Body of pancreas (tissue), 4 donors: ENCODE measurements at regions not wholly inside any gene's neighbourhood (a gene's known extent, or its start where the extent isn't known, plus 50 kb on each side); places are given as distances from the start of the nearest gene placed in this dataset.

Experiments
- ATAC-seq: fragments of 150-250 bp; one replicate; pipeline ENCODE4 v1.9.1; 2016
- DNase-seq, 4 donors: peaks; one replicate each; pipeline ENCODE4 v3.0.0-alpha.2; 2019
- H3K27ac ChIP-seq, 4 donors: fragments of 200-600 bp; sonication (generic); 1 replicate in 3 of 4; 2 replicates in 1 of 4; pipeline versions ENCODE4 v1.5.1 to v1.6.1; 2016 to 2019; ENCODE audit warnings: mild to moderate bottlenecking in 1 of 4, mixed read lengths in 1 of 4, moderate library complexity in 1 of 4
- H3K27me3 ChIP-seq, 2 donors: fragments of 200-600 bp; sonication (generic); one replicate each; pipeline ENCODE4 v1.6.0; 2016; ENCODE audit warnings: mild to moderate bottlenecking in 1 of 2
- H3K36me3 ChIP-seq, 2 donors: fragments of 200-600 bp; sonication (generic); replicated peaks in 1 of 2; 2 replicates each; pipeline ENCODE4 v1.5.1; 2016; ENCODE audit warnings: low read depth in 2 of 2; ENCODE audit not compliant: insufficient read depth in 1 of 2
- H3K4me1 ChIP-seq: fragments of 200-600 bp; sonication (generic); one replicate; pipeline ENCODE4 v1.6.0; 2016
- H3K4me3 ChIP-seq, 2 donors: fragments of 200-600 bp; sonication (generic); 1 replicate in 1 of 2; 2 replicates in 1 of 2; pipeline ENCODE4 v1.5.1; 2016 to 2019
- H3K9me3 ChIP-seq, 3 donors: fragments of 200-600 bp; sonication (generic); 1 replicate in 2 of 3; 2 replicates in 1 of 3; pipeline ENCODE4 v1.5.1; 2016
- CTCF ChIP-seq, 7 experiments: fragments of 450-650 bp in 4 of 7; fragments of 200-600 bp in 3 of 7; sonication (generic) in 3 of 7; IDR thresholded peaks; one replicate each; pipeline ENCODE4 v1.5.1; 2016 to 2019; ENCODE audit warnings: antibody characterized with exemption in 7 of 7
- POLR2A ChIP-seq, 3 donors: fragments of 450-650 bp; IDR thresholded peaks; one replicate each; pipeline ENCODE4 v1.6.1; 2016; ENCODE audit warnings: antibody characterized with exemption in 3 of 3, mild to moderate bottlenecking in 2 of 3
- WGBS, 2 donors: methylation state at CpG; one replicate each; pipeline ENCODE4 v1.1.5; 2017; 5-methylcytosine and 5-hydroxymethylcytosine counted together
- intact Hi-C: fragments of 100-400 bp; cut with DNase I; formaldehyde crosslinking; loops from one replicate; pipeline ENCODE4 v1.15.1; 2023

DNA sequence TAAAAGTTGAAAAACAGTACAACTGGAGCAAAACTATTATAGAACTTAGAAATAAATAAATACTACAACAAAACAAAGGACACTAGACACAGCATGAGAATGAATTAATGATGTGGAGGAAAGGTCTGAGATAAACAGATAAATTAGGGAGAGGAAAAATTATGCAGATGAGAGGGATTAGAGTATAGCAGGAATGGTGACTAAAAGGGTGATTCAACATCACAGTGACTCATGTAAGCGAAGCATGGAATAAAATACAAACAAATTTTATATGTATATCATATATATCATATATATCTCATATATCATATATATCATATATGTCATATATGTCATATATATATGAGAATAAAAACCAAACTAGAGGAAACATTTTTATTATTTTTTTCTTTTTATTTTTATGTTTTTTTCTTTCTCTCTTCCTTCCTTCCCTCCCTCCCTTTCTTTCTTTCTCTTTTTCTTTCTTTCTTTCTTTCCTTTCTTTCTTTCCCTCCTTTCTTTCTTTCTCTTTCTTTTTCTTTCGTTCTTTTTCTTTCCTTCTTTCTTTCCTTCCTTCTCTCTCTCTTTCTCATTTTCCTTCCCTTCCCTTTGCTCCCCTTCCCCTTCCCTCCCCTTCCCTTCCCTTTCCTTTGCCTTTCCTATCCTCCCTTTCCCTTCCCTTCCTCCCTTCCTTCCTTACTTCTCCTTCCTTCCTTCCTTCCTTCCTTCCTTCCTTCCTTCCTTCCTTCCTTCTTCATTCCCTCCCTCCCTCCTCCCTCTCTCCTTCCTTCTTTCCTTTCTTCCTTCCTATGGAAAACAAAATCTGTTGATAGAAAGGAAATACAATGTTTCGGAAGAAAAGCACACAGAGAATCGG is 1014.6 kb downstream of the GRIK2 start:
- no peaks in the 10 kb centered on the region for H3K9me3 ChIP-seq
- ATAC-seq: no peak
- no peak overlapping the region for H3K27ac ChIP-seq

DNA sequence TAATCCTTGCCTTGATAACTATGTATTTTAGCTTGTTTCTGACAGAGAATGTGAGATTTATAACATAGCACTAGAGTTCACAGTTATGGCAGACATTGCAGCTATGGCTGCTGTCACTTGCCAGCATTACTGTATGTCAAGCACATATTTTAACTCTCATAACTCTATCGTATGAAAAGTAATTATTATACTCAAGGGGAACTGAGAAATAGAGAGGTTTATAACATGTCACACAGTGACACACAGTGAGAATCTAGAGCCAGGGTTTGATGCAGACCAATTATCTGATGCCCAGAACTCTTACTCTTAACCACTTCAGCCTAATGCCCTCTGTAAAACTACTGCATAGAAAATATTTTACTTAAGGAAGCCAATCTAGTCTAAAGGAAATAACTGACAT is 1012.4 kb downstream of the GRIK2 start:
- 46 to 55% methylated on average over 1 of the region's 1 CpG for WGBS, 2 donors
- no peaks in the 10 kb centered on the region for H3K9me3 ChIP-seq
- H3K36me3 ChIP-seq: no peaks in the 10 kb centered on the region
- no peaks in the 10 kb centered on the region for H3K27me3 ChIP-seq
- no peak for ATAC-seq
- intact Hi-C loops: no loop called here
- H3K4me3 ChIP-seq: no peak overlapping the region
- no peak for DNase-seq
- no peak for TF ChIP-seq CTCF (IDR thresholded peaks at IDR 0.05)
- TF ChIP-seq POLR2A (IDR thresholded peaks at IDR 0.05): no peak
- H3K27ac ChIP-seq: no peak overlapping the region
- no peaks in the 10 kb centered on the region for H3K4me1 ChIP-seq

More for the DNA sequence above, 1014.6 kb downstream of the GRIK2 start:
- no peak for DNase-seq
- TF ChIP-seq CTCF (IDR thresholded peaks at IDR 0.05) (no peak), POLR2A (IDR thresholded peaks at IDR 0.05) (no peak)
- no peaks in the 10 kb centered on the region for H3K27me3 ChIP-seq
- WGBS, 2 donors: 55 to 71% methylated on average over 4 of the region's 4 CpGs
- no peaks in the 10 kb centered on the region for H3K4me1 ChIP-seq
- no peaks in the 10 kb centered on the region for H3K36me3 ChIP-seq
- intact Hi-C loops: no loop called here
- H3K4me3 ChIP-seq: no peak overlapping the region

GRCh38 chr6:102402635-102403329 is 1009.3 kb downstream of the GRIK2 start:
- no peaks in the 10 kb centered on the region for H3K4me1 ChIP-seq
- no peaks in the 10 kb centered on the region for H3K9me3 ChIP-seq
- no peak overlapping the region for H3K4me3 ChIP-seq
- intact Hi-C loops: no loop called here
- ATAC-seq (no peak), DNase-seq (no peak)
- TF ChIP-seq CTCF (IDR thresholded peaks at IDR 0.05): no peak
- no peak for TF ChIP-seq POLR2A (IDR thresholded peaks at IDR 0.05)
- WGBS, 2 donors: 57 to 59% methylated on average over 2 of the region's 2 CpGs
- no peaks in the 10 kb centered on the region for H3K27me3 ChIP-seq
- H3K36me3 ChIP-seq: no peaks in the 10 kb centered on the region
- H3K27ac ChIP-seq: no peak overlapping the region

DNA sequence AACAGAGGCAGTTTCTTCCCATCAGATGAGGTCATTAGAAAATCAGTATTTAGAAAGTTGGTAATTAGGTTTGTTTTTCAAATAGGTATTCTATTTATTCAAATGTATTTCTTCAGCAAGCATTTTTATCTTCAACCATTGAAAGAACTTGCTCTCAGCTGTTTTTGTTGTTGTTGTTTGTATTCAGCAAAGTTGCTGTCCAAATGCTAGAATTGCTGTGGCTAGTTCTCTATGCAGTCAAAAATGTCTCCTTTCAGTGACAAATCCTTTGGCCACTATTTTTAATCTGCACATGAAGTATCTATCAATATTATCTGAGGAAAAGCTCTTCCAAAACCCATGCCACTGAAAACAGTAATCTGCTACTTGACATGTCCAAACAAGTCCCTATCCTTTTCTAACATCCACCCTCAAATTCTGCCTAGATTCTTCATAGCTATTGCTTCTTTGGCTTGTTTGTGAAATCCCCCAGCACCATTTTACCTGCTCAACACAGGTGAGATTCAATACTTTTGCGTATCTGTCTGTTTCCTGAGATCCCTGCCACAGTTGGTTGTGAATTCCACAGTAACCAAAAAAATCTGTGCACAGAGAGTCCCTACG is 1005.4 kb downstream of the GRIK2 start:
- DNase-seq (no peak), ATAC-seq (no peak)
- 31 to 37% methylated on average over 2 of the region's 2 CpGs for WGBS, 2 donors
- TF ChIP-seq POLR2A (IDR thresholded peaks at IDR 0.05): no peak
- no peak for TF ChIP-seq CTCF (IDR thresholded peaks at IDR 0.05)
- intact Hi-C loops: no loop called here
- H3K36me3 ChIP-seq: no peaks in the 10 kb centered on the region
- H3K4me1 ChIP-seq: no peaks in the 10 kb centered on the region
- no peak overlapping the region for H3K4me3 ChIP-seq
- H3K9me3 ChIP-seq: no peaks in the 10 kb centered on the region
- H3K27me3 ChIP-seq: no peaks in the 10 kb centered on the region
- no peak overlapping the region for H3K27ac ChIP-seq
